ENCODE measurements at regions not wholly inside any gene's neighbourhood (a gene's known extent, or its start where the extent isn't known, plus 50 kb on each side); places are given as distances from the start of the nearest gene placed in this dataset.

GRCh38 chr2:234411793-234412192, 85.1 kb downstream of the ARL4C start:
- 0 out of 2 replicates have a peak, but pooled peaks cover 2% of the 10 kb centered on the region for H3K4me1 ChIP-seq (ENCODE audit: insufficient read depth, low read length)
- DNase-seq = no peak
- H3K56ac ChIP-seq (ENCODE audit: insufficient read length, low read depth, low read length) = no peak overlapping the region
- no peak overlapping the region for H3K4me2 ChIP-seq (ENCODE audit: insufficient read depth, insufficient read length, low read length)
- H2BK20ac ChIP-seq (ENCODE audit: low read depth, low read length, poor library complexity, severe bottlenecking) = no peak overlapping the region
- Mint-ChIP-seq H3K9me3 (no peaks in the 10 kb centered on the region; a peak in 1 of 5 replicates), H3K36me3 (ENCODE audit: insufficient read depth in 1 of 3, low read depth in 3 of 3) (no peaks in the 10 kb centered on the region), H3K27ac (no peak overlapping the region), H3K4me3 (no peak overlapping the region), H3K4me1 (peaks cover 13 to 20% of the 10 kb centered on the region in 2 experiments), H3K27me3 (ENCODE audit: low read depth) (peaks cover 19% of the 10 kb centered on the region)
- H2AK5ac ChIP-seq (ENCODE audit: insufficient read length, low read length) = no peak overlapping the region
- no peaks in the 10 kb centered on the region for H3K9me3 ChIP-seq (ENCODE audit: control insufficient read depth, low read depth, low read length)
- no peak overlapping the region for H3K14ac ChIP-seq (ENCODE audit: insufficient read depth, low read length)
- H3K27ac ChIP-seq (ENCODE audit: insufficient read length, low read depth, low read length) = no peak overlapping the region
- H2BK120ac ChIP-seq (ENCODE audit: low read depth, low read length, poor library complexity, severe bottlenecking) = no peak overlapping the region
- no peaks in the 10 kb centered on the region for H3K79me1 ChIP-seq (ENCODE audit: insufficient read depth, low read depth, low read length, poor library complexity, severe bottlenecking)
- no peaks in the 10 kb centered on the region for H3K79me2 ChIP-seq (ENCODE audit: insufficient read depth, low read length)
- H3K23me2 ChIP-seq (ENCODE audit: insufficient read length, low read depth, low read length, poor library complexity, severe bottlenecking) = no peaks in the 10 kb centered on the region
- H4K5ac ChIP-seq (ENCODE audit: insufficient read length, low read depth, low read length) = no peak overlapping the region
- H3K4ac ChIP-seq (ENCODE audit: low read depth, low read length) = no peak overlapping the region
- H3T11ph ChIP-seq (ENCODE audit: low read length) = no peak overlapping the region
- no CpG with 5 or more reads among the region's 4 CpGs for WGBS (ENCODE audit: extremely low coverage, insufficient read length, low lambda C conversion rate)
- no peaks in the 10 kb centered on the region for H4K20me1 ChIP-seq (ENCODE audit: control insufficient read depth, insufficient read depth, insufficient read length)
- no peak overlapping the region for H2BK5ac ChIP-seq (ENCODE audit: insufficient read length, low read length)
- H2AFZ ChIP-seq (ENCODE audit: low read length) = no peak overlapping the region
- no peak overlapping the region for H2BK12ac ChIP-seq (ENCODE audit: insufficient read length, low read depth, low read length)
- H4K8ac ChIP-seq (replicated peaks; ENCODE audit: insufficient read length, low read depth, low read length) = no peak overlapping the region
- no peak overlapping the region for H3K9ac ChIP-seq (ENCODE audit: extremely low read depth, insufficient read length, low read length)
- no peak overlapping the region for H2BK15ac ChIP-seq (ENCODE audit: low read depth, low read length)
- no peaks in the 10 kb centered on the region for H3K27me3 ChIP-seq (ENCODE audit: insufficient read depth, low read length)
- H3K18ac ChIP-seq (ENCODE audit: insufficient read length, low read depth, low read length) = no peak overlapping the region
- TF ChIP-seq CTCF (conservative IDR thresholded peaks at IDR 0.05) = no peak
- H4K91ac ChIP-seq (ENCODE audit: insufficient read length, low read depth, low read length) = no peak overlapping the region
- no peak overlapping the region for H3K23ac ChIP-seq (ENCODE audit: insufficient read length, low read depth, low read length)

Data from H9 (cell line).